Ishikawa (cell line): ENCODE measurements at regions not wholly inside any gene's neighbourhood (a gene's known extent, or its start where the extent isn't known, plus 50 kb on each side); places are given as distances from the start of the nearest gene placed in this dataset.

Source experiments
- CEBPB ChIP-seq: IDR thresholded peaks from 2 replicates; pipeline ENCODE4 v1.6.1; 2012
- CREB1 ChIP-seq: IDR thresholded peaks from 2 replicates; pipeline ENCODE4 v1.6.1; 2012; ENCODE audit warnings: low read depth
- EGR1 ChIP-seq: IDR thresholded peaks from 2 replicates; pipeline ENCODE4 v1.6.1; 2012
- EP300 ChIP-seq: IDR thresholded peaks from 2 replicates; pipeline ENCODE4 v1.6.1; 2012; ENCODE audit warnings: borderline replicate concordance
- FOXM1 ChIP-seq: IDR thresholded peaks from 2 replicates; pipeline ENCODE4 v1.6.1; 2012; ENCODE audit warnings: low read depth, borderline replicate concordance
- NFIC ChIP-seq: IDR thresholded peaks from 2 replicates; pipeline ENCODE4 v1.6.1; 2012
- RAD21 ChIP-seq: IDR thresholded peaks from 2 replicates; pipeline ENCODE4 v1.6.1; 2012; ENCODE audit warnings: low read depth
- TAF1 ChIP-seq: IDR thresholded peaks from 2 replicates; pipeline ENCODE4 v1.6.1; 2012; ENCODE audit warnings: low read depth, mild to moderate bottlenecking
- TCF12 ChIP-seq: IDR thresholded peaks from 2 replicates; pipeline ENCODE4 v1.6.1; 2012; ENCODE audit warnings: low read depth
- TEAD4 ChIP-seq: IDR thresholded peaks from 2 replicates; pipeline ENCODE4 v1.6.1; 2012
- USF1 ChIP-seq: IDR thresholded peaks from 2 replicates; pipeline ENCODE4 v1.6.1; 2012
- YY1 ChIP-seq: IDR thresholded peaks from 2 replicates; pipeline ENCODE4 v1.6.1; 2012; ENCODE audit warnings: low read depth
- ZBTB7A ChIP-seq: IDR thresholded peaks from 2 replicates; pipeline ENCODE4 v1.6.1; 2012; ENCODE audit warnings: low read depth
- TF ChIP-seq, protein P1 (sequence below): IDR thresholded peaks from 2 replicates; pipeline ENCODE4 v1.6.1; 2012
- TF ChIP-seq, protein P2 (sequence below): IDR thresholded peaks from 2 replicates; pipeline ENCODE4 v1.6.1; 2012; ENCODE audit warnings: low read depth, mild to moderate bottlenecking

GRCh38 chr6:134447883-134448387 is 130.0 kb upstream of the SGK1 start:
- TF ChIP-seq, protein P1, sequence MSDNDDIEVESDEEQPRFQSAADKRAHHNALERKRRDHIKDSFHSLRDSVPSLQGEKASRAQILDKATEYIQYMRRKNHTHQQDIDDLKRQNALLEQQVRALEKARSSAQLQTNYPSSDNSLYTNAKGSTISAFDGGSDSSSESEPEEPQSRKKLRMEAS: no peak
- no peak for TF ChIP-seq EP300
- no peak for TF ChIP-seq CREB1
- TF ChIP-seq TAF1: no peak
- TF ChIP-seq EGR1: no peak
- no peak for TF ChIP-seq FOXM1
- TF ChIP-seq RAD21: no peak
- TF ChIP-seq, protein P2, sequence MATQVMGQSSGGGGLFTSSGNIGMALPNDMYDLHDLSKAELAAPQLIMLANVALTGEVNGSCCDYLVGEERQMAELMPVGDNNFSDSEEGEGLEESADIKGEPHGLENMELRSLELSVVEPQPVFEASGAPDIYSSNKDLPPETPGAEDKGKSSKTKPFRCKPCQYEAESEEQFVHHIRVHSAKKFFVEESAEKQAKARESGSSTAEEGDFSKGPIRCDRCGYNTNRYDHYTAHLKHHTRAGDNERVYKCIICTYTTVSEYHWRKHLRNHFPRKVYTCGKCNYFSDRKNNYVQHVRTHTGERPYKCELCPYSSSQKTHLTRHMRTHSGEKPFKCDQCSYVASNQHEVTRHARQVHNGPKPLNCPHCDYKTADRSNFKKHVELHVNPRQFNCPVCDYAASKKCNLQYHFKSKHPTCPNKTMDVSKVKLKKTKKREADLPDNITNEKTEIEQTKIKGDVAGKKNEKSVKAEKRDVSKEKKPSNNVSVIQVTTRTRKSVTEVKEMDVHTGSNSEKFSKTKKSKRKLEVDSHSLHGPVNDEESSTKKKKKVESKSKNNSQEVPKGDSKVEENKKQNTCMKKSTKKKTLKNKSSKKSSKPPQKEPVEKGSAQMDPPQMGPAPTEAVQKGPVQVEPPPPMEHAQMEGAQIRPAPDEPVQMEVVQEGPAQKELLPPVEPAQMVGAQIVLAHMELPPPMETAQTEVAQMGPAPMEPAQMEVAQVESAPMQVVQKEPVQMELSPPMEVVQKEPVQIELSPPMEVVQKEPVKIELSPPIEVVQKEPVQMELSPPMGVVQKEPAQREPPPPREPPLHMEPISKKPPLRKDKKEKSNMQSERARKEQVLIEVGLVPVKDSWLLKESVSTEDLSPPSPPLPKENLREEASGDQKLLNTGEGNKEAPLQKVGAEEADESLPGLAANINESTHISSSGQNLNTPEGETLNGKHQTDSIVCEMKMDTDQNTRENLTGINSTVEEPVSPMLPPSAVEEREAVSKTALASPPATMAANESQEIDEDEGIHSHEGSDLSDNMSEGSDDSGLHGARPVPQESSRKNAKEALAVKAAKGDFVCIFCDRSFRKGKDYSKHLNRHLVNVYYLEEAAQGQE: no peak
- no peak for TF ChIP-seq NFIC
- no peak for TF ChIP-seq CEBPB
- no peak for TF ChIP-seq USF1
- TF ChIP-seq YY1: no peak
- no peak for TF ChIP-seq TCF12
- TF ChIP-seq TEAD4: no peak
- TF ChIP-seq ZBTB7A: no peak

GRCh38 chr6:134447423-134447822 is 129.5 kb upstream of the SGK1 start:
- TF ChIP-seq YY1 (no peak), NFIC (peak; percentile 45; the same call in 1 of the 2 replicates)

- no peak for TF ChIP-seq RAD21
- TF ChIP-seq, protein P1: no peak
- TF ChIP-seq USF1: no peak
- TF ChIP-seq, protein P2: no peak
- no peak for TF ChIP-seq TCF12
- TF ChIP-seq TAF1: no peak
- TF ChIP-seq YY1: no peak
Observed at GRCh38 chr6:134446896-134447295, 129.0 kb upstream of the SGK1 start.

GRCh38 chr6:134446218-134446848 is 128.4 kb upstream of the SGK1 start:
- no peak for TF ChIP-seq CREB1
- no peak for TF ChIP-seq YY1
- TF ChIP-seq FOXM1: no peak
- TF ChIP-seq EP300: no peak
- no peak for TF ChIP-seq TCF12
- no peak for TF ChIP-seq CEBPB
- TF ChIP-seq RAD21: no peak
- no peak for TF ChIP-seq EGR1
- TF ChIP-seq, protein P2: no peak
- TF ChIP-seq, protein P1: no peak
- no peak for TF ChIP-seq TAF1
- TF ChIP-seq USF1: no peak
- TF ChIP-seq ZBTB7A: no peak
- TF ChIP-seq NFIC: no peak
- no peak for TF ChIP-seq TEAD4
